Tibial artery (tissue), 4 donors: ENCODE measurements at regions not wholly inside any gene's neighbourhood (a gene's known extent, or its start where the extent isn't known, plus 50 kb on each side); places are given as distances from the start of the nearest gene placed in this dataset.

ENCODE experiments used
- DNase-seq, 2 donors: peaks; one replicate each; pipeline ENCODE4 v3.0.0-alpha.2; 2019
- H3K27ac ChIP-seq, 2 donors: fragments of 200-600 bp; sonication (generic) in 1 of 2; 1 replicate in 1 of 2; 2 replicates in 1 of 2; pipeline ENCODE4 v1.5.1; 2018 to 2019; ENCODE audit warnings: mild to moderate bottlenecking in 1 of 2
- H3K27me3 ChIP-seq, 2 donors: fragments of 200-600 bp; sonication (generic) in 1 of 2; one replicate each; pipeline versions ENCODE4 v1.5.1 to v1.6.0; 2016 to 2019
- H3K36me3 ChIP-seq, 3 donors: fragments of 200-600 bp; sonication (generic) in 2 of 3; one replicate each; pipeline ENCODE4 v1.5.1; 2016 to 2019; ENCODE audit warnings: mild to moderate bottlenecking in 2 of 3
- H3K4me1 ChIP-seq, 4 donors: fragments of 200-600 bp; sonication (generic) in 2 of 4; 1 replicate in 3 of 4; 2 replicates in 1 of 4; pipeline ENCODE4 v1.5.1; 2016 to 2019
- H3K4me3 ChIP-seq, 2 donors: fragments of 200-600 bp; sonication (generic) in 1 of 2; 1 replicate in 1 of 2; 2 replicates in 1 of 2; pipeline ENCODE4 v1.5.1; 2018 to 2019; ENCODE audit warnings: mild to moderate bottlenecking in 2 of 2
- H3K9me3 ChIP-seq, 3 donors: fragments of 200-600 bp; sonication (generic) in 1 of 3; one replicate each; pipeline ENCODE4 v1.5.1; 2016 to 2019
- CTCF ChIP-seq, 2 experiments: fragments of 200-600 bp in 1 of 2; fragments of 450-650 bp in 1 of 2; IDR thresholded peaks; one replicate each; pipeline ENCODE4 v1.5.1; 2017 to 2019; ENCODE audit warnings: antibody characterized with exemption in 2 of 2, mild to moderate bottlenecking in 1 of 2, moderate library complexity in 1 of 2
- intact Hi-C: fragments of 100-400 bp; cut with DNase I; formaldehyde crosslinking; loops from one replicate; pipeline ENCODE4 v1.15.0; 2023; ENCODE audit warnings: low total_unique reads

DNA sequence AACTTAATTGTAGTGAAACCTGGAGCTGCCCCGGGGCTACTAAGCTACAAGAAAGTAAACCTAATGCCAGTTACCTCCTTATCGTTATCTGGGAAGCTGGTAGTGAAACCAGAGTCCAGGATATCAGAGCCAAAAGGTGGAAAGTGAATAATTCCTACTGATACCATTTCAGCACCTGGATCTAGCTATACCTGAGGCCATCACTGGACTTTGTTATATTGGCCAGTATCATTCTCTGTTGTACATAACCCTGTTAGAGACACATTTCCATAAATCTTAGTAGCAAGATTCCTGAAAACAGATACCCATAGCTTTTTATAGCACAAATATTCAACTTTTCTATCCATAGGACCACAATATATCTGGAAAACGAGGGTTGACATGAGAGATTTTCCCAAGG lies 538.0 kb downstream of the GRIN2A start:
- H3K4me3 ChIP-seq = no peak overlapping the region
- no peak overlapping the region for H3K27ac ChIP-seq
- DNase-seq = no peak
- H3K36me3 ChIP-seq = no peaks in the 10 kb centered on the region
- intact Hi-C loops = loop anchor here (5.0 kb wide), 1 partner anchor 48 kb away; no protein-coding TSS in a partner anchor
- peaks cover 0 to 3% (median 0%) of the 10 kb centered on the region in 3 donors for H3K9me3 ChIP-seq
- peaks cover 0 to 10% of the 10 kb centered on the region in 2 donors for H3K27me3 ChIP-seq
- TF ChIP-seq CTCF (IDR thresholded peaks at IDR 0.05) = no peak
- H3K4me1 ChIP-seq = no peaks in the 10 kb centered on the region

DNA sequence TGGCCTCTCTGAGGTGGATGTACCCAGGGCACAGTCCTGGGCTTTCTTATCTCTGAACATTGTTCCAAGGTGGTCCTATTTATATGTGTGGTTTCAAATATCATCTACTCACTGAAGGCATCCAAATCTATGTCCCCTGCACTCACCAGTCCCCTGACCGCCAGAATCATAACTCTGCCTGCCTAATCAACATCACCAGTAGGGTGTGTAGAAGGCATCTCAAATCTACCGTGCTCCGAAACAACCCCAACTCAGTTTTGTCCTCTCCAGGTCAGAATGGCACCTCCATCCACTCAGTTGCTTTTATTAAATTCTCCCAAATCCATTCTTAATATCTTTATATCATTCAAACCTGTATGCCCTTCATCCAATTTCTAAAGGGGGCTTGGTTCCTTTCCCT lies 536.3 kb downstream of the GRIN2A start:
- H3K36me3 ChIP-seq = no peaks in the 10 kb centered on the region
- H3K27ac ChIP-seq = no peak overlapping the region
- H3K4me1 ChIP-seq = no peaks in the 10 kb centered on the region
- DNase-seq = no peak
- H3K27me3 ChIP-seq = peaks cover 0 to 10% of the 10 kb centered on the region in 2 donors
- TF ChIP-seq CTCF (IDR thresholded peaks at IDR 0.05) = no peak
- intact Hi-C loops = no loop called here
- H3K9me3 ChIP-seq = no peaks in the 10 kb centered on the region
- no peak overlapping the region for H3K4me3 ChIP-seq

DNA sequence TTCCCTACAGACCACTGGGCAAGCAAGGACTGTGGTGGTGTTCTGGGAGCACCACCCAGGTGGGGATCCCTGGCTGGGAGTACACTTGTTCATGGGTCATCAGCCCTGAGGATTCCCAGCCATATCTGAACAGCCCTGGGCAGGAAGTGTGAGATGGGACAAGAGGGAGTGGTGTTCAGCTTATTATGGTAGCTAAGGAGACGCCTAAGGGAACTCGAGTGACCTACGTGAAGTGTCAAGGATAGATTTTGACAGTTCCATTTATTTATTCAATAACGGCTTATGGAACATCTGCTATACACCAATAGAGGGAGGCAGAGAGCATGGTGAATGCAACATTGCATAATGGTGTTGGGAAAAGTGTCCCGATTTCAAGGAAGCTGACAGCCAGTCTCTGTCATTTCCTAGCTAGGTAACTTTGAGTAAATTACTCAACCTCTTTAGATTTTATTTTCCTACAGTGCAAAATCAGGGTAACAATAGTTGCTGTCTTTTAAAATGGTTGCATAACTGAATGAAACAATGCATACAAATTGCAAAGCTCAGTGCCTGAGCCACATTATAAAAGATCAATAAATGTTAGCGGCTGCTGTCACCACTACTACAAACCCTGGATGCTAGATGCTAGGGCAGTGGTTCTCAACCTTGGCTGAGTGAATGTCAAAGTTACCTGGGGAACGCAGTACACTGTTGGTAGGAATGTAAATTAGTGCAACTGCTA lies 534.1 kb downstream of the GRIN2A start:
- DNase-seq = no peak
- intact Hi-C loops = no loop called here

GRCh38 chr16:9650284-9650683 lies 531.9 kb downstream of the GRIN2A start:
- H3K27ac ChIP-seq = no peak overlapping the region
- H3K4me3 ChIP-seq = no peak overlapping the region
- H3K36me3 ChIP-seq = no peaks in the 10 kb centered on the region
- no peaks in the 10 kb centered on the region for H3K4me1 ChIP-seq
- H3K9me3 ChIP-seq = no peaks in the 10 kb centered on the region
- peaks cover 0 to 7% of the 10 kb centered on the region in 2 donors for H3K27me3 ChIP-seq
- intact Hi-C loops = no loop called here
- no peak for DNase-seq
- TF ChIP-seq CTCF (IDR thresholded peaks at IDR 0.05) = no peak

More for the DNA sequence above, 534.1 kb downstream of the GRIN2A start:
- H3K9me3 ChIP-seq = no peaks in the 10 kb centered on the region
- H3K27ac ChIP-seq = no peak overlapping the region
- H3K27me3 ChIP-seq = peaks cover 0 to 7% of the 10 kb centered on the region in 2 donors
- peak; percentile 63 to 65 for TF ChIP-seq CTCF (IDR thresholded peaks at IDR 0.05)
- H3K36me3 ChIP-seq = no peaks in the 10 kb centered on the region
- no peaks in the 10 kb centered on the region for H3K4me1 ChIP-seq
- H3K4me3 ChIP-seq = no peak overlapping the region

- intact Hi-C loops = no loop called here
- no peak for TF ChIP-seq CTCF (IDR thresholded peaks at IDR 0.05)
- H3K27me3 ChIP-seq = peaks cover 0 to 10% of the 10 kb centered on the region in 2 donors
Measured at GRCh38 chr16:9655051-9655450, 527.2 kb downstream of the GRIN2A start.

More at GRCh38 chr16:9655051-9655450, 527.2 kb downstream of the GRIN2A start:
- H3K4me3 ChIP-seq = no peak overlapping the region
- DNase-seq = no peak
- no peaks in the 10 kb centered on the region for H3K9me3 ChIP-seq
- H3K4me1 ChIP-seq = no peaks in the 10 kb centered on the region
- no peaks in the 10 kb centered on the region for H3K36me3 ChIP-seq
- H3K27ac ChIP-seq = no peak overlapping the region
